Peyer's patch (tissue), 4 donors: ENCODE measurements at regions not wholly inside any gene's neighbourhood (a gene's known extent, or its start where the extent isn't known, plus 50 kb on each side); places are given as distances from the start of the nearest gene placed in this dataset.

Experiments
- CTCF ChIP-seq, 6 experiments: fragments of 450-650 bp in 4 of 6; fragments of 200-600 bp in 2 of 6; sonication (generic) in 1 of 6; IDR thresholded peaks; one replicate each; pipeline ENCODE4 v1.5.1; 2017 to 2019; ENCODE audit warnings: antibody characterized with exemption in 6 of 6, mild to moderate bottlenecking in 3 of 6, moderate library complexity in 1 of 6
- POLR2A ChIP-seq, 2 donors: fragments of 450-650 bp; IDR thresholded peaks; one replicate each; pipeline ENCODE4 v1.5.1; 2017; ENCODE audit warnings: antibody characterized with exemption in 2 of 2, mild to moderate bottlenecking in 2 of 2, moderate library complexity in 2 of 2

GRCh38 chr3:28615971-28616370 is 267.3 kb upstream of the AZI2 start:
- no peak for TF ChIP-seq POLR2A (IDR thresholded peaks at IDR 0.05)
- TF ChIP-seq CTCF (IDR thresholded peaks at IDR 0.05) = no peak
